Endothelial cell of umbilical vein (primary cell): ENCODE measurements at regions not wholly inside any gene's neighbourhood (a gene's known extent, or its start where the extent isn't known, plus 50 kb on each side); places are given as distances from the start of the nearest gene placed in this dataset.

ENCODE experiments used
- BruUV-seq: library from RNA; stranded (reverse); fragments of 400-500 nt; replicated peaks from 2 replicates; lab custom pipeline; 2021; lab: Mats Ljungman, UMichigan
- CTCF ChIA-PET: fragments of 300-600, 350-600 bp; sonication (Branson Sonifier 250); formaldehyde crosslinking; loops from one replicate; lab custom pipeline; 2021; ENCODE audit warnings: antibody characterized with exemption, inconsistent platforms; lab: Charles Lee
- POLR2A ChIA-PET: fragments of 300-600, 350-600 bp; sonication (Branson Sonifier 250); formaldehyde crosslinking; loops from one replicate; lab custom pipeline; 2021; ENCODE audit warnings: antibody characterized with exemption, inconsistent platforms; lab: Charles Lee
- DNase-seq: peaks from one replicate; pipeline ENCODE4 v3.0.0-alpha.2; 2011; ENCODE audit warnings: low read depth, low spot score
- FAIRE-seq: peaks from 2 replicates; lab custom pipeline; 2011; peaks lifted over from hg19 to GRCh38; lab: Jason Lieb, UNC
- H2AFZ ChIP-seq: 2 replicates; pipeline ENCODE4 v1.6.0; 2012; ENCODE audit warnings: low read depth, low read length, control low read depth, inconsistent platforms
- H3K27ac ChIP-seq: 2 replicates; pipeline ENCODE4 v1.5.1; 2011; ENCODE audit warnings: low read depth, mild to moderate bottlenecking, control low read depth, low read length, moderate library complexity; ENCODE audit not compliant: insufficient read depth
- H3K27me3 ChIP-seq, 2 experiments: 2 replicates each; pipeline versions ENCODE4 v1.6.0 to v1.6.1; 2011; ENCODE audit warnings: low read length in 2 of 2, mixed read lengths in 1 of 2; ENCODE audit not compliant: control insufficient read depth in 2 of 2, insufficient read depth in 2 of 2
- H3K36me3 ChIP-seq, 2 experiments: 2 replicates in 1 of 2; 3 replicates in 1 of 2; pipeline ENCODE4 v1.5.1; 2011; ENCODE audit warnings: low read length in 2 of 2, mild to moderate bottlenecking in 1 of 2, moderate library complexity in 1 of 2; ENCODE audit not compliant: control insufficient read depth in 2 of 2, insufficient read depth in 2 of 2; ENCODE audit errors: extremely low read depth in 1 of 2
- H3K4me1 ChIP-seq: 3 replicates; pipeline ENCODE4 v1.5.1; 2011; ENCODE audit warnings: mild to moderate bottlenecking, low read length; ENCODE audit not compliant: control insufficient read depth, insufficient read depth; ENCODE audit errors: extremely low read depth
- H3K4me2 ChIP-seq: 2 replicates; pipeline ENCODE4 v1.6.1; 2011; ENCODE audit warnings: low read length, control low read depth, mixed read lengths; ENCODE audit not compliant: insufficient read depth
- H3K4me3 ChIP-seq, 3 experiments: fragments of 200-600 bp in 1 of 3; sonication (generic), shearing (Covaris generic) in 1 of 3; replicated peaks in 1 of 3; 2 replicates each; pipeline ENCODE4 v1.5.1; 2011 to 2016; ENCODE audit warnings: control low read depth in 3 of 3, low read length in 3 of 3, mild to moderate bottlenecking in 2 of 3, inconsistent platforms in 1 of 3, low read depth in 1 of 3, moderate library complexity in 1 of 3; ENCODE audit not compliant: insufficient read depth in 1 of 3
- H3K79me2 ChIP-seq: 2 replicates; pipeline ENCODE4 v1.6.0; 2012; ENCODE audit warnings: low read length, inconsistent platforms; ENCODE audit not compliant: control insufficient read depth, insufficient read depth
- H3K9ac ChIP-seq: replicated peaks from 2 replicates; pipeline ENCODE3; 2011; ENCODE audit warnings: low read length, control low read depth; ENCODE audit not compliant: insufficient read depth; ENCODE audit errors: extremely low read depth
- H3K9me1 ChIP-seq: replicated peaks from 3 replicates; pipeline ENCODE4 v1.6.0; 2011; ENCODE audit warnings: mild to moderate bottlenecking, low read length; ENCODE audit not compliant: control insufficient read depth, insufficient read depth; ENCODE audit errors: extremely low read depth
- H3K9me3 ChIP-seq: replicated peaks from 2 replicates; pipeline ENCODE4 v1.5.1; 2012; ENCODE audit warnings: low read length, inconsistent platforms; ENCODE audit not compliant: control insufficient read depth, insufficient read depth
- H4K20me1 ChIP-seq: replicated peaks from 2 replicates; pipeline ENCODE3; 2011; ENCODE audit warnings: mild to moderate bottlenecking, low read length; ENCODE audit not compliant: control insufficient read depth, insufficient read depth; ENCODE audit errors: extremely low read depth
- EZH2 ChIP-seq: IDR thresholded peaks from 2 replicates; pipeline ENCODE4 v1.6.1; 2012; ENCODE audit warnings: borderline replicate concordance, low read depth, mild to moderate bottlenecking, moderate library complexity, low read length, inconsistent platforms; ENCODE audit not compliant: severe bottlenecking
- FOS ChIP-seq: IDR thresholded peaks from 2 replicates; pipeline ENCODE4 v1.6.1; 2011; ENCODE audit warnings: mild to moderate bottlenecking, low read length, moderate library complexity, borderline replicate concordance; ENCODE audit not compliant: insufficient read depth
- GATA2 ChIP-seq: IDR thresholded peaks from 2 replicates; pipeline ENCODE4 v1.7.0; 2011; ENCODE audit warnings: low read depth, mild to moderate bottlenecking, moderate library complexity, mixed read lengths, low read length; ENCODE audit not compliant: insufficient read length, insufficient read depth
- JUN ChIP-seq: IDR thresholded peaks from 2 replicates; pipeline ENCODE4 v1.6.1; 2011; ENCODE audit warnings: borderline replicate concordance, low read depth; ENCODE audit not compliant: insufficient read length, insufficient read depth
- MAX ChIP-seq: IDR thresholded peaks from 2 replicates; pipeline ENCODE4 v1.6.1; 2011; ENCODE audit not compliant: insufficient read depth, insufficient read length
- MYC ChIP-seq: IDR thresholded peaks from one replicate; pipeline ENCODE4 v1.6.1; 2011; ENCODE audit warnings: mild to moderate bottlenecking, low read depth, low read length
- POLR2A ChIP-seq: IDR thresholded peaks from 2 replicates; pipeline ENCODE4 v1.6.1; 2012; ENCODE audit warnings: low read depth, mild to moderate bottlenecking, control low read depth, low read length
- POLR2AphosphoS5 ChIP-seq: IDR thresholded peaks from 2 replicates; pipeline ENCODE4 v1.6.1; 2012; ENCODE audit warnings: low read depth, mild to moderate bottlenecking, control low read depth, low read length, moderate library complexity; ENCODE audit not compliant: insufficient read depth
- dilution Hi-C: fragments of 300-500 bp; cut with MboI; formaldehyde crosslinking; loops from one replicate; pipeline ENCODE4 v1.15.0; 2019; ENCODE audit warnings: low sequenced_read_pairs; ENCODE audit not compliant: extremely low pct_ligation_motif_present
- intact Hi-C: fragments of 100-400 bp; cut with micrococcal nuclease; formaldehyde crosslinking; loops from one replicate; pipeline ENCODE4 v1.10.0; 2022
- TF ChIP-seq, protein P1 (sequence below), 2 donors: IDR thresholded peaks; 1 replicate in 1 of 2; 2 replicates in 1 of 2; pipeline ENCODE4 v1.5.1; 2011; ENCODE audit warnings: low read length in 2 of 2, mild to moderate bottlenecking in 2 of 2, moderate library complexity in 2 of 2, control low read depth in 1 of 2, inconsistent platforms in 1 of 2, low read depth in 1 of 2; ENCODE audit not compliant: insufficient read depth in 1 of 2; ENCODE audit errors: extremely low read depth in 1 of 2

DNA sequence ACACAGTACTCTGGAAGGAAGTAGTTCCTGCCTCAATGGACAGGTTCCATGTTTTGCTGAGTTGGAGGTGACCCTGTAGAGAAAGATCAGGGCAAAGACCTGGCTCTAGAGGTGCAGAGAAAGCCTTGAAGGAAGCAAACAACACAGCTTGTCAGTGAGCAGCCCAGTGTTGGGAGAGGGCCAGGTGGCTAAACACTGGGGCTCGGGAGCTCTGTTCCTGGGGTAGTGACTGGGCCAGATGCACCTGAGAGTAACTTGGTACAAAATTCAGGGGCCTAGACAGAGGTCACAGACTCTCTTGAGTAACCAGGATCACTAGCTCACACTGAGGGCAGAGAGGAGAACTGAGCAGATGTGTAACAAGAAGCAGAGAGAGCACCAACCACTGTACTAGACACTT, 138.4 kb upstream of the NALF2 start:
- Histone ChIP-seq H3K4me1 (no peaks in the 10 kb centered on the region), H2AFZ (no peak overlapping the region), H3K9ac (no peak overlapping the region), H3K9me3 (no peaks in the 10 kb centered on the region), H4K20me1 (no peaks in the 10 kb centered on the region), H3K36me3 (no peaks in the 10 kb centered on the region), H3K4me3 (no peak overlapping the region), H3K27me3 (no peaks in the 10 kb centered on the region), H3K79me2 (no peaks in the 10 kb centered on the region), H3K4me2 (no peak overlapping the region), H3K27ac (no peak overlapping the region), H3K9me1 (no peaks in the 10 kb centered on the region)
- FAIRE-seq (no peak), DNase-seq (no peak)
- BruUV-seq = no TSS peak
- CTCF ChIA-PET = no interaction called here
- dilution Hi-C loops (no loop called here), intact Hi-C loops (no loop called here)
- POLR2A ChIA-PET = no interaction called here
- no peak for TF ChIP-seq MYC
- no peak for TF ChIP-seq POLR2A
- TF ChIP-seq POLR2AphosphoS5 = no peak
- TF ChIP-seq, protein P1, sequence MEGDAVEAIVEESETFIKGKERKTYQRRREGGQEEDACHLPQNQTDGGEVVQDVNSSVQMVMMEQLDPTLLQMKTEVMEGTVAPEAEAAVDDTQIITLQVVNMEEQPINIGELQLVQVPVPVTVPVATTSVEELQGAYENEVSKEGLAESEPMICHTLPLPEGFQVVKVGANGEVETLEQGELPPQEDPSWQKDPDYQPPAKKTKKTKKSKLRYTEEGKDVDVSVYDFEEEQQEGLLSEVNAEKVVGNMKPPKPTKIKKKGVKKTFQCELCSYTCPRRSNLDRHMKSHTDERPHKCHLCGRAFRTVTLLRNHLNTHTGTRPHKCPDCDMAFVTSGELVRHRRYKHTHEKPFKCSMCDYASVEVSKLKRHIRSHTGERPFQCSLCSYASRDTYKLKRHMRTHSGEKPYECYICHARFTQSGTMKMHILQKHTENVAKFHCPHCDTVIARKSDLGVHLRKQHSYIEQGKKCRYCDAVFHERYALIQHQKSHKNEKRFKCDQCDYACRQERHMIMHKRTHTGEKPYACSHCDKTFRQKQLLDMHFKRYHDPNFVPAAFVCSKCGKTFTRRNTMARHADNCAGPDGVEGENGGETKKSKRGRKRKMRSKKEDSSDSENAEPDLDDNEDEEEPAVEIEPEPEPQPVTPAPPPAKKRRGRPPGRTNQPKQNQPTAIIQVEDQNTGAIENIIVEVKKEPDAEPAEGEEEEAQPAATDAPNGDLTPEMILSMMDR (IDR thresholded peaks at IDR 0.05; ENCODE audit: extremely low read depth in 1 of 2, insufficient read depth in 1 of 2, low read depth in 1 of 2, low read length in 2 of 2) = no peak
- no peak for TF ChIP-seq GATA2
- no peak for TF ChIP-seq EZH2
- TF ChIP-seq JUN = no peak
- no peak for TF ChIP-seq MAX
- TF ChIP-seq FOS = no peak
